IPS-18a (cell line): ENCODE measurements at regions not wholly inside any gene's neighbourhood (a gene's known extent, or its start where the extent isn't known, plus 50 kb on each side); places are given as distances from the start of the nearest gene placed in this dataset.

Source experiments
- H3K27ac ChIP-seq: one replicate; pipeline ENCODE4 v1.5.1; 2013; ENCODE audit warnings: low read length
- H3K27me3 ChIP-seq: one replicate; pipeline ENCODE4 v1.6.1; 2013; ENCODE audit warnings: mild to moderate bottlenecking, low read length; ENCODE audit not compliant: control insufficient read depth, insufficient read depth
- H3K36me3 ChIP-seq: one replicate; pipeline ENCODE4 v1.6.1; 2013; ENCODE audit warnings: low read depth, low read length; ENCODE audit not compliant: control insufficient read depth
- H3K4me1 ChIP-seq: one replicate; pipeline ENCODE4 v1.6.1; 2013; ENCODE audit warnings: low read depth, low read length; ENCODE audit not compliant: control insufficient read depth
- H3K4me3 ChIP-seq: one replicate; pipeline ENCODE4 v1.5.1; 2013; ENCODE audit warnings: low read length
- H3K9ac ChIP-seq: one replicate; pipeline ENCODE4 v1.6.1; 2013; ENCODE audit warnings: mild to moderate bottlenecking, low read length, moderate library complexity
- H3K9me3 ChIP-seq: one replicate; pipeline ENCODE4 v1.6.1; 2013; ENCODE audit warnings: low read depth, low read length; ENCODE audit not compliant: control insufficient read depth

DNA sequence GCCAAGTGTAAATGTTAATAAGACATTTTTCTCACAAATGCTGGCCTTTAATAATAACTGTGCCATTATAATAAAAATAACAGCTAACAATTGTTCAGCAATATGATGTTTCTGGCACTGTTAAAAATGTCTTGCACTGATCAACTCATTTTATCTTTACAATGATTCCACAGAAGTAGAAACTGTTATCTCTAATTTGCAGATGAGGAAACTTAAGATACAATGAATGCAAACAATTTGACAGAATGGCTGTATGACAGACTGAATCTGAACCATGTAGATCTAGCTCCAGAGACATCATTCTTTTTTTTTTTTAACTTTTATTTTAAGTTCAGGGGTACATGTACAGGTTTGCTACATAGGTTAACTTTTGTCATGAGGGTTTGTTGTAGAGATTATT is 755.0 kb downstream of the TBL1XR1 start:
- H3K27ac ChIP-seq, result no peak overlapping the region
- H3K9me3 ChIP-seq, result no peaks in the 10 kb centered on the region
- H3K27me3 ChIP-seq, result no peaks in the 10 kb centered on the region
- no peak overlapping the region for H3K9ac ChIP-seq
- H3K4me1 ChIP-seq, result no peaks in the 10 kb centered on the region
- no peaks in the 10 kb centered on the region for H3K36me3 ChIP-seq
- H3K4me3 ChIP-seq, result no peak overlapping the region

DNA sequence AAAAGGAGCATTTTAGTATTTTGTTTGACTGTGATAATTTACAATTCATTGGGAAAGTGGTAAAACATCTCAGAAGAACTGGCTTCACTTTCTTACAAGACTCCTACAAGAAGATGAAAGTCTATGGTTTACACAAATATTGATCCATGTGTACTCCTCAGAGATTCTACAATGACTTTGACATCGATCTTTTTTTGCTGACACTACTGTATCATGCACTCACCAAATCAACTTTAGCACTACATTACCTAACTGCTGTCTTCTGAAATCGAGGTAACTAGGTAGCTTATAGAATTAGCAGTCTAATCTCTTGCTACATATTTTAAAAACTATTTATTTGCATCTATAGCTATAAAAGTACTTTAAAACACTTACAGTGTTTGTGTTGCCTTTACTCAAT is 757.6 kb downstream of the TBL1XR1 start:
- no peaks in the 10 kb centered on the region for H3K4me1 ChIP-seq
- no peaks in the 10 kb centered on the region for H3K27me3 ChIP-seq
- no peaks in the 10 kb centered on the region for H3K9me3 ChIP-seq
- no peaks in the 10 kb centered on the region for H3K36me3 ChIP-seq
- no peak overlapping the region for H3K9ac ChIP-seq
- H3K4me3 ChIP-seq, result no peak overlapping the region
- H3K27ac ChIP-seq, result no peak overlapping the region

DNA sequence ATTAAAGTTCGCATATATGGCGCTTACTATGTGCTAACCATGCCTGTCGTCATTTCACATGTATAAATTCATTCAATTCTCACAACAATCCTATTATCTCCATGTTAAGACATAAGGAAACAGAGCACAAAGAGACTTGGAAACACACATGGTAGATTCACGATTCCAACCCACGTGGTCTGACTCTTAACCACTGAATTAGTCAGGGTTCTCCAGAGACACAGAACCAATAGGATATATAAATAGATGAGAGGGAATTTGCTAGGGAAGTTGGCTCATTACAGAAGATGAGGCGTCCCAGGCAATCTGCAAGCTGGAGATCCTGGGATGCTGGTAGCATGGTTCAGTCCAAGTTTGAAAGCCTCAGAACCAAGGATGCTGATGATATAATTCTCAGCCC is 765.3 kb downstream of the TBL1XR1 start:
- H3K27me3 ChIP-seq, result no peaks in the 10 kb centered on the region
- peaks cover 12% of the 10 kb centered on the region for H3K4me1 ChIP-seq
- no peak overlapping the region for H3K27ac ChIP-seq
- H3K9ac ChIP-seq, result no peak overlapping the region
- H3K9me3 ChIP-seq, result no peaks in the 10 kb centered on the region
- H3K4me3 ChIP-seq, result no peak overlapping the region
- no peaks in the 10 kb centered on the region for H3K36me3 ChIP-seq

DNA sequence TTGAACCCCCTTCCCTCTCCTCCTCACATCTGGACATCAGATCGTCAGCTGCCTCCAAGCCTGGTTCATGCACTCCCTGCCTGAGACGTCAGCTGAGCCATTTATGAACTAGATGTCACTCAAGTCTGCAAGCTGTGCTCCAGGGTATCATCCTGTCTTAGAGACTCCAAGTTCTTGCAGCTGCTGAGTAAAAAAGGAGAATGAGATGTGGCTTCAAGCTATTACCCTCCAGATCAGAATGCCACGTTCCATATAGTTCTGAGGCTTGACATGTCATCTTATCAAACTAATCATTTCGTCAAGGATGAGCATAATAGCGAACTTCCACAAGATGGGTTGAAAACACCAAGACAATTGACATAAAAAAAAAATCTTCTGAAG is 766.3 kb downstream of the TBL1XR1 start:
- H3K36me3 ChIP-seq, result no peaks in the 10 kb centered on the region
- no peaks in the 10 kb centered on the region for H3K27me3 ChIP-seq
- no peaks in the 10 kb centered on the region for H3K9me3 ChIP-seq
- no peak overlapping the region for H3K27ac ChIP-seq
- H3K9ac ChIP-seq, result no peak overlapping the region
- H3K4me1 ChIP-seq, result peaks cover 12% of the 10 kb centered on the region
- H3K4me3 ChIP-seq, result no peak overlapping the region

DNA sequence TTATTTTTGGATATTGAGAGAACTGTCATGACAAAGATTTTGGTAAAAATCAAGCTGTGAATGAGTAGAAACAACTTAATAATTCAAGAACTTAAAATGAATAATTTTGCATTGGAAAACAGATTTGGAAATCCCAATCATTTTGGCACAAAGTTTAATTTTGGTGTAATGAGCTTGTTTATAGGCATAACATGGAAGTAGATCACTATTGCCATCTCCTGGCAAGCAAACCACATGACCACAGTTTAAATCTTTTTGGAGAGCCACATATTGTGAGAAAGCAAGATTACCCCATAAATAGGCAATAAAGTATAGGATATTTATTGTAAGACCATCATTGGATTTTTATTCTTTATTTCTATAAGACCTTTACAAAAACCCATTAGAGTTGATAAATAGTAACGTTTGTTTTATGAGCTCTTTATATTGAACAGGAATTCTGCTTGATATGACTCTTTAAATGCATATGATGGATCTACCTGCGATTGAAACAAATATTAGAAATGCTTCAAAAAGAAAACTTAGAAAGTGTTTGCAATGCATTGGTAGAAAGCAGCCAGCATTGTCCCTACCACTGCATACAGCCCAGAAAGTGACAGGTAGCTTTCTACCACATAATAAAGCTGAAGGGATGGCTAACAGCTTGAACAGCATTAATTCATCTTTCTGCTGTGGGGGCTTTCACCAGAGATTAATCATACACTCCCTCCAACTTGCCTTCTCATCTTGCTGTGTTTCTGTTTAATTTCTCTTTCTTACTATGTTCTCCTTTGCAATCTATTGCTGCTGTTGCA is 766.8 kb downstream of the TBL1XR1 start:
- no peaks in the 10 kb centered on the region for H3K36me3 ChIP-seq
- no peak overlapping the region for H3K27ac ChIP-seq
- no peak overlapping the region for H3K9ac ChIP-seq
- no peaks in the 10 kb centered on the region for H3K27me3 ChIP-seq
- H3K4me1 ChIP-seq, result peaks cover 12% of the 10 kb centered on the region
- H3K4me3 ChIP-seq, result no peak overlapping the region
- no peaks in the 10 kb centered on the region for H3K9me3 ChIP-seq

DNA sequence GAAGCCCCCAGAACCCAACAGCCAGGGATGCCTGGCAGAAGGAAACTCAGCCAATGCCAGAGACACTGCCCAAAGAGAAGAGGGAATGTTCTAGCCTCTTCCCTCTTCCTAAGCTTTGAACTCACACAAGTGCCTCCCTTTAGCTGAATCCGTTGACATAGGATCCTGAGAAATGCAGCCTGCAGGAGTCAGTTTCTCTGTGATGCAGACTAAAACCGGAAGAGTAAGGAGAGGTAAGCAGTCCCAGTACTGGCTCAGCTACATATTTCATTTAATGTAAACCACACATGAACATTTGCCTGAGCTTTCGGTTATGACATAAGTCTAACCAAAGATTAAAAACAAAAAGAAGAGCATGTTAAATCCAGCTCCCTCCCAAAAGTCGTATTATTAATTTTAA is 768.7 kb downstream of the TBL1XR1 start:
- no peak overlapping the region for H3K9ac ChIP-seq
- no peaks in the 10 kb centered on the region for H3K9me3 ChIP-seq
- H3K27ac ChIP-seq, result no peak overlapping the region
- no peak overlapping the region for H3K4me3 ChIP-seq
- no peaks in the 10 kb centered on the region for H3K27me3 ChIP-seq
- H3K36me3 ChIP-seq, result no peaks in the 10 kb centered on the region
- H3K4me1 ChIP-seq, result peaks cover 7% of the 10 kb centered on the region

DNA sequence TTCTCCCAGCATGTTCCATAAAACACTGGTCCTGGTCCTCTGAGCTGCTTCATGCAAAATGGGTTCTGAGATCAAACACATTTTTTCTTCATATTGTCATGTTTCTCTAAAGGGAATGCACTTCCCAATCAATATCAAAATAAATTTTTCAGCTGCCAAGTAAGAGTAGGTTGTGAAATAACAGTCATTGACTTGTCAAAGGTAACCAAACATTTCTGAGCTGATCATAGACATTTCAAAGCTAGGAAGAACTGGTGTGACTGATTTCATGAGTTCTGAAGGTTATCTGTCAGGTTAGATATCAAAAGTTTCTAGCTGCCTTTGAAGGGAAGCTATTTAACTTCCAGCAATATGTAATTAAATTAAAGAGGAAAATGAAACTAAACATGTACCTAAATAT is 770.9 kb downstream of the TBL1XR1 start:
- H3K9me3 ChIP-seq, result no peaks in the 10 kb centered on the region
- no peaks in the 10 kb centered on the region for H3K27me3 ChIP-seq
- peaks cover 7% of the 10 kb centered on the region for H3K4me1 ChIP-seq
- no peak overlapping the region for H3K4me3 ChIP-seq
- no peak overlapping the region for H3K27ac ChIP-seq
- no peak overlapping the region for H3K9ac ChIP-seq
- no peaks in the 10 kb centered on the region for H3K36me3 ChIP-seq

DNA sequence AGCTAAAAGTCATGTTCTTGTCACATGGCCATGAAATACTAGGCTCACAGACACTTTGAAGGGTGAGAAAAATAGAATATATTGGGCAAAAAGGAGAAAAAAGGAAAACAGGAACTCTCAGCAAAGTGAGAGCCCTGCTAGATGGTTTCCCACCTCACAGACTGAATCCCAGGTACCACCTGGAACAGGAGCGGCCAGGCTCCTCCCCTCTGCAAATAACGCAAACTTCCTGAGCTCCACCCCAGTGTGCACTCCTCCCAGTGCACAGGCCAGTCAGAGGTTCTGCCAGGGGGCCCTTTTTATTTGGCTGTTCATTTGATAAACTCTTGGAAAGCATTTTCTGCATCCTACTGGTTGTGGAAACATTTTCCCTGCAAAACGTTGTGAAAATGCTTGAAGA is 780.4 kb downstream of the TBL1XR1 start:
- Histone ChIP-seq H3K27ac (no peak overlapping the region), H3K4me3 (no peak overlapping the region), H3K4me1 (peaks cover 16% of the 10 kb centered on the region), H3K27me3 (no peaks in the 10 kb centered on the region), H3K9me3 (no peaks in the 10 kb centered on the region), H3K36me3 (no peaks in the 10 kb centered on the region), H3K9ac (no peak overlapping the region)

DNA sequence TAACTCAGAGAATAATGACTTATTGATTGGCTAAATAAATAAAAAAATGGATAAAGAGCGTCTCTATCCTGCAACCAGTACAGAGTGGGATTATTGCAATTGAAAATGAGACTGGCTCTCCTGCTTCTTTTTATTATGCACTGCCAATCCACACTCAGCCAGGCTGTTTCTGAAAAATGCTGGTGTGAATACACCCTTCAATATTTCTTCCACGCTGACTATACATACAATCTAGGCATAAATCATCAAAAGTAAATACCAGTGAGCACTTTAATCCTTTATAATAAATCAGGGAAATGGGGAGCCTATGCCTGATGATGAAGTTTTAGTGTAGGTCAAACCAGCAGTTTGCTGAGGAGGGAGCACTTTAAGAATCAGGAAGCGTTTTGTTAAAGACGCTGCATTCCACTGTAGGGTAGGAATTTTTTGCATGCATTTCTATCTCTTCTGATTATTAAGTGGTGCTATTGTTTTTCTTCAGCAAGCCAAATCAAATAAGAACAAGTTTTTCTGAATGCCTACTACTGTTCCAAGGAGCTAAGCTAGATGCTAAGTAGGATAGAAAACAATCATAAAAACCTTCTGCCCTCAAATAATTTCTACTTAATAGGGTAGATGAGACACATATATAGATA is 781.5 kb downstream of the TBL1XR1 start:
- no peaks in the 10 kb centered on the region for H3K9me3 ChIP-seq
- peaks cover 16% of the 10 kb centered on the region for H3K4me1 ChIP-seq
- H3K27me3 ChIP-seq, result no peaks in the 10 kb centered on the region
- no peaks in the 10 kb centered on the region for H3K36me3 ChIP-seq
- no peak overlapping the region for H3K27ac ChIP-seq
- H3K9ac ChIP-seq, result no peak overlapping the region
- no peak overlapping the region for H3K4me3 ChIP-seq

DNA sequence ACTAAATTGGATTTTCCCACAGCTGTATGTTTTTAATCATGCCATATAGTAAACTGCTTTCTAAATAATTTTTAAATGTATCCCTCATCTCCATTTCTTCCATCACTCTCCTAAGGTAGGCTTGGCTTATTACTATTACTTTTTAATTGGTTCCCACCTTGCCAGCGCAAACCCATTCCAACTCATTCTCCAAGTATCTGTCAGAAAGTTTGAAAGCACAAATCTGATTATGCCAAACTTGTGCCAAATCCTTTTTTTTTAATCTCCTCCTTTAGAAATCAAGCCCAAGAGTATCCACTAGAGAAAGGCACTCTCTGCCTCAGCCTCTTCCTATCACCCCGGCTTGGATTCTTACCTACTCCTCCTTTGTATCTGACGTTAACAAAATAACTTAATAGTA is 784.5 kb downstream of the TBL1XR1 start:
- Histone ChIP-seq H3K9ac (no peak overlapping the region), H3K4me1 (peaks cover 16% of the 10 kb centered on the region), H3K36me3 (no peaks in the 10 kb centered on the region), H3K27me3 (no peaks in the 10 kb centered on the region), H3K9me3 (no peaks in the 10 kb centered on the region), H3K4me3 (no peak overlapping the region), H3K27ac (no peak overlapping the region)

DNA sequence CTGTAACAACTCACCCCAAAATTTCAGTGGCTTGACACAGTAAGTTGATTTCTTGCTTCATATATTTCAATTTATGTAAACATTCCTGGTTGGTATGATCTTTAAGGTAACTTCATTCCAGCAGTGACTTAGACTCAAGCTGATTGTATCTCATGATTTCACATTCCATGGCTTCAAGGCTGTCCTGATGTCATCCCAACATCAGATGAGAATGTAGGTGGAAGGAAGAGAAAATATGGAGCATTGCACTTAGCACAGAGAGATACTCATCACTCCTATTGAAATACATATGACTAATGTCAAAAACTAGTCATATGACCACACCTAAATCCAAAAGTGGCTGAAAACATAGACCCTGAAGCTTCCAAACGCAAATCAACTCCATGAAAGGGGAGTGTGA is 793.8 kb downstream of the TBL1XR1 start:
- H3K36me3 ChIP-seq, result no peaks in the 10 kb centered on the region
- no peaks in the 10 kb centered on the region for H3K27me3 ChIP-seq
- H3K9ac ChIP-seq, result no peak overlapping the region
- no peaks in the 10 kb centered on the region for H3K4me1 ChIP-seq
- H3K9me3 ChIP-seq, result no peaks in the 10 kb centered on the region
- H3K4me3 ChIP-seq, result no peak overlapping the region
- H3K27ac ChIP-seq, result no peak overlapping the region

DNA sequence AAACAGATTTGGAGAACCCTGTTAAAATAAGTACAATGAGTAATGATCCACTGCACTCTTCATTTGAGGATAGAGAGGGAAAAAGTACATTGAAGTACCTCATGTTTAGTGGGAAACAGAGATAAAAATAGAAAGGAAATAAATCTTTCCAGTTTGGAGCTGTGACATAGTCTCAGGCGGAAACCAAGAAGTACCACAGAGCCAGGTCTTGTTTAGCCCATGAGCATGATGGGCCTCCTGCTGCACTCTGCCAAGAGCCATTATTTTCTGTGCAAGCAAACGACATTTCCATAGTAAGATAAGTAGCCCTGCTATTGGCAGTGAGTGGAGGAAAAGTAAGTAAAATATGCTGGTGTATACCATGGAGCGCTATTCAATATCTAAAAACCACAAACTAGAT is 796.1 kb downstream of the TBL1XR1 start:
- Histone ChIP-seq H3K27me3 (no peaks in the 10 kb centered on the region), H3K36me3 (no peaks in the 10 kb centered on the region), H3K4me1 (no peaks in the 10 kb centered on the region), H3K9me3 (no peaks in the 10 kb centered on the region), H3K4me3 (no peak overlapping the region), H3K27ac (no peak overlapping the region), H3K9ac (no peak overlapping the region)
